Retina (tissue), 1 donor: ENCODE measurements at regions not wholly inside any gene's neighbourhood (a gene's known extent, or its start where the extent isn't known, plus 50 kb on each side); places are given as distances from the start of the nearest gene placed in this dataset.
"Not testable (repeated sequence)": the region's sequence is repeated elsewhere in the genome, so short reads cannot be mapped to it uniquely, and the experiment has no call there.

Source experiments
- DNase-seq: peaks from one replicate; pipeline ENCODE4 v3.0.0-alpha.2; 2016

DNA sequence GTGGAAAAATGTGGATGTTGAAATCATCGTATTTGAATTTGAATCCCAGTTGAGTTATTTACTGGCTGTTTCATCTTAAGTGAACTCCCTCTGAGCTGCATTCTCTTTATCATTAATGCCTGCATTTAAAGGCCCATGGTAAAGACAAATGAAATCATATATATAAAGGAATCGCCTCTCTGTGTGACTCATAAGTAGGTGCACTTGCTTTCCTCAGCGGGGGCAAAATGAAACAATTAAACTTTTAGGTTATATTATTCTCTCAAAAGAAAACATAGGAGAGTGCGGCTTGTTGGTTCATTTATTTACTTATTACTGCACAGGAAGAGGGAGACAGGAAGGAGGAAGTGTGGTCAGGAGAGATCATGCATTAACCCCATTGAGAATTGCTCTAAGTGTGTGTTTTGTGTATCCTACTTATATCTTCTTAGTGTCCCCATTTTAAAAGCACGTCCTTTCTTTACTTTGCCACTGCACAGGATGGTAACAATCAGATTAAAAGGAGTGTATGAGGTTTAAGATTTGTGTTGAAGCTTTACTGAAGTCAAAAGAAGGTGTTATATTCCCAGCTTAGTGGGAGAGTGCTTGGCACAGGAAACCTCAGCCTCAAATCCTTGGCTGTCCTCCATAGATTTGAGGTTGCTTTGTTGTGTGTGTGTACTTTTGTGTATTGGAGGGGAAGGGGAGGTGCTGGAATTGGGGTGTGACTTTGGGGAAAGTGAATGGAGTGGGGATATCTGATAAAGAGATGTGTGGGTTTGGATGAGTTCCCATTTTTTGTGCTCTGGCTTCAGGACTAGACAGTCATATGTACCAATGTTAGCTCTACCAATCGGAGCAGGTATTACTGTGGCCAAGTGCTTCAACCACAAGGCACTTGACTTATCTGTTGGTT is 595.8 kb upstream of the NR2F2 start:
- no peak for DNase-seq

DNA sequence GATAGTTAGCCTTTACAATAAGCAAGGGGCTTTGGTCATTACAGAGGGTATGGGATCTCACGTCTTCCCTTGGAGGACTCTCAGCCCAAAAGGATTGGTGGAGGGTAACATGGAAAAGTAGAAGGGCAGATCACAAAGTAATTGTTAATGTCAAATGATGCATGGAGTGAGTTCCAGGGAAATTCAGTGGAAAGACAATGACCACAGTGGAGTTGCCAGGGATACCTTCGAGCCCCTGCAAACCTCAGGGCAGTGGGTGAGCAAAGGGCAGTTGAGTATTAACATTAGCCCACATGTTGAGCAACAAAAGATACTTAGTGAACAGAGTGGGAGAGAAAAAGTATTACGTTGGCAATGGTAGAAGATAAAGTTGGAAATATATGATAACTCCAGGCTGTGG is 593.4 kb upstream of the NR2F2 start:
- DNase-seq = no peak

DNA sequence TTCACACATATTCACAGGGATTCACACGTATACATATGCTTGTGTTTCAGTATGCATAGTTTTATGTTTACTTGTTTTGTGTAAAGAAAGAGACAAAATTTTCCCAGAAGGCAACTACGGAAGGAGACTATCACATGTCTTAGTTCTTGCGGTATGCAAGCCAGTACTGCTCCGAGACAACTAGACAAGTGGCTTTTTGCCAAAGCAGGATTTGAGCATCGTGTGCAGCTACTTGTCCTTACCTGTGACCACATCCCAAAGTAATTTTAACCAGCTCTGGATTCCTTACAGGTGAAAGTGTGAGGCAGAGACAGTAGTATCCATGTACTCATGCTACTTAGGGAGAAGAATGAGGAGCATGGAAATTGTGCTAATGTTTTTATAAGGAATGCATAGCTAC is 591.4 kb upstream of the NR2F2 start:
- no peak for DNase-seq

DNA sequence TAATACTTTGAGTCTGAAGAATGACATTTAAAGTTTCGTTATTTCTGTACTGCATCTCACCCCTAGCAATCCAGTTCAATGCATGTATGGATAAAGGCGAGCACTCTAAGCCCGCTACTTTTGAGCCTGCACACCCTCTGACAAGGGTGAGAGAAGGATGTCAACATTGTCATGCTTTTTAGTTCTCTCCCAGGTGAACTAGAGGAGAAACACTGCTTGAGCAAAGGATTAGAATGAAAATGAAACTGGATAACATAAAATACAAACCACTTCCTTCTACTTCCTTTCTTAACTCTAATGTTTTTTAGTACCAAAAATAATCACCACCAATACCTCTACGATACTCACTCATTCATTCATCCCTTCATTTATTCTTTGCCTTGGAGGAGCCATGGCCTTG is 588.7 kb upstream of the NR2F2 start:
- no peak for DNase-seq

DNA sequence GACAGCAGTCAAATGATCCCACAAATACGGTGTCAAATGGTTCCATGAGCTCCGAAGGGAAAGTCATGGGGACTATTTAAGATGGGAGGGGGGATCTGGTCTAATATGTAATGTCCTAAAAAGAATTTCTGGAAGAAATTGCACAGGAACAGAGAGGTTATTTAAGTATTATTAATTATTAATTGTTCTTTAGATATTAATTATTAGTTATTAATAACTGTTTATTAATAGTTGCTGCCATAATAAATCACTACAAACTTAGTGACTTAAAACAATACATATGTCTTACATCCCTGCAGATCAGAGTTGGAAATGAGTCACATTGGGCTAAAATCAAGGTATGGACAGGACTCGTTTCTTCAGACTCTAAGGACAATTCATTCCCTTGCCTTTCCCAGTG is 588.2 kb upstream of the NR2F2 start:
- DNase-seq = no peak

DNA sequence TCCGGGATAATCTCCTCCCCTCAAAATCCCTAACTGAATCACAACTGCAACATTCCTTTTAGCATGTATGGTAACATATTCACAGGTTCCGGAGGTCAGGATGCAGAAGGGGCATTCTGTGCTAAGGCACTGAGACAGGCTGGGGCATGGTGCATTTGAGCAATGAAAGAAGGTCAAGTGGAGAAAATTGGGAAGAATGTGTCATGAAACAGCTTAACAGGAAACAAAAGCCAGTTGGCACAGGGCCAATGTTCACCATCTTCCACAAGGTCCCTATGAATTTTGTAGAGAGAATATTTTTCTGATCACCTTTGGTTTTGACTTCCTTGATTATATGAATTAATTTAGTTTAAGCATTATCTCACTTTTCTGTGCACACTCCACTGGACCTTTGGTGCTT is 587.7 kb upstream of the NR2F2 start:
- no peak for DNase-seq

DNA sequence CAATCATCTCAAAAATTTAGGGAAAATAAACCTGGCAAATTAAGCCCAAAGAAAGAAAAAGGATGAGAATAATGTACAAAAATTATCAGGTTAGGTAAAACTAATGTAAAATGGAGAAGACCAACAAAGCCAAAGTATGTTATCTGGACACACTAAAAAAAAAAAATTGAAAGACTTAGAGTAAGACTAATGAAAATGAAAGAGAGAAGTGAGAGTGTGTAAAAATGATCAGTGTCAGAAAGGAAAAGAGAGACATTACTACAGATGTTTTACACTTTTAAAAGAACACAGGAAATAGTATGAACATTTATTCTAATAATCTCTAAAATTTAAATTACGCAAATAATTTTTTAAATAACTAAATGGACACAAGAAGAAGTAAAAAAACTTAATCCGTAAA is 573.3 kb upstream of the NR2F2 start:
- DNase-seq = no peak

DNA sequence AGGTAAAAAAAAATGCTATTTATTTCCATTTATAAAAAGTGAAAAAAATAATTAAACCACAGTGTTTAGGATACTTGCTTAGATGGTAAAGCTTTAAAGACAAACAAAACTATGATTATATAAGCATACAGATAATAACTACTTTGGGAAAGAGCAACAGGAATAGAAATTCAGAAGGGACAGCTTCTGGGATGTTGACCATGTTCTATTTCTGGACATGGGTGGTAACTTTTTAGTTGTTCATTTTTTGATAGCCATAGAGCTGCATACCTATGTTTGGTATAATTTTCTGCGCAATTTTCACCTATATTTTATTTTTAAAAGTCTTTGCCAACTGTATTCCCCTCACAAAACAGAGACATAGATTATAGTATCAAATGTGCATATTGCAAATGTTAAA is 572.0 kb upstream of the NR2F2 start:
- no peak for DNase-seq

DNA sequence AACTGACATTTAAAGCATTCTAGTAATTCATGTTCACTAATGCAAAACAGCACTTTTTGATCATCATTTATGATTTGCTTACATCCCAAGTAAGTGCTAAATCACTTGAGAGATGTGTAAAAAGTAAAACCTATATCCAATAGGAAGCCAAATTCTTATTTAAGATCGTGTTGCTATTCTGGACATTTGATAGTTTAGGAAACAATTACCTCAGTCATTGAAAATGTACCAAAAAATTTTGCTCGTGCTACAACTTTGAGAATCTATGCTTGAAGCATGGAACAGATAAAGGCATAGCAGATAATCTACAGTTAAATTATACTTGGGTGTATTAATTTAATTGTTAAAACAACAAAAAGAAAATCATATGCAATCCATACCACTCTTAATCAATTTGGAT is 571.6 kb upstream of the NR2F2 start:
- no peak for DNase-seq

DNA sequence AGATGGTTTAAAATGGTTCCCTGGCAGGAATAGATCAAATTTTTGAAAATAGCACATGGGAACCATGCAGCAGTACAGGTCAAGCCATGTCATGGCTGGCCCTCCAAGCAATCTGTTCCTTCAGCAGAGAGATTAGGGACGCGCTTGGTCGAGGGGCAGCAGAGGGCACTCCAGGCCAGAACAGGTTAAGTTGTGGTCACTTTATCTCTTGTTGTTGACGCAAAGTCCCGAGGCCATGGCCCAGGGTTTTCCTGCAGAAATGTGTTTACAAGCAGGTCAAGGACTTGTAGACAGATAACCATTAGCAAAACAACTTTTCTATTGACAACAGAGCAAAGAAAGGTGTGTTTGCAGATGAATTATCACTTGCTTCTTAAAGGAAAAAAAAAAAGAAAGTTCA is 570.0 kb upstream of the NR2F2 start:
- peak; percentile 28 for DNase-seq

DNA sequence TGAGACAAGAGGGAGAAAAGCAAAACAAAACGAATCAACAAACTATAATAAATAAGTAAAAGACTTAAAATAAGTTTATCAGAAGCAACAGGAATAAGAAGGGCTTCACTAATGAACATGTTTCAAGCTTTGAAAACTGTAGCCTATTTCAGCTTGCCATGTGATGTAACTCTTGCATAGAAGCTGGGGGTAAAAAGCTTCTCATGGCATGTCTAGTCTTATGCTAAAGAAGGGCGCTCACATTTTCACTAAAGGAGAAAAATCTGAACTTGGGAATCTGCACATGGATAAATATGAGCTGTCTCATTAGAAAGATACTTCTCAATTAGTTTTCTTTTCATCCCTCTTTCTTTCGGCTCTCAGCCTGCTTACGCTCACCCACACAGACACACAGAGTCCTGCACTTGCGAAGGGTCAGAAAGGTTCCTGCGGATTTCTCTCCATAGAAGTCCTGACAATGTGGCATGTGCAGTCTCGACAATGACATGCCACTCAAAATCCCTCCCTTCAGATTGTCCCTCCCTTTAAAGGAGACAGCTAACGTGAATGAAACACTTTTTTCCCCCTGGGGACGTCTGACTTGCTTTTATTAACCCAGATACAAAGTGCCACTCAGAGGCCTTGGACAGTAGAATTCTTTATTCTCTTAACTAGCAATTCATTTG is 568.9 kb upstream of the NR2F2 start:
- DNase-seq = peak; percentile 65

DNA sequence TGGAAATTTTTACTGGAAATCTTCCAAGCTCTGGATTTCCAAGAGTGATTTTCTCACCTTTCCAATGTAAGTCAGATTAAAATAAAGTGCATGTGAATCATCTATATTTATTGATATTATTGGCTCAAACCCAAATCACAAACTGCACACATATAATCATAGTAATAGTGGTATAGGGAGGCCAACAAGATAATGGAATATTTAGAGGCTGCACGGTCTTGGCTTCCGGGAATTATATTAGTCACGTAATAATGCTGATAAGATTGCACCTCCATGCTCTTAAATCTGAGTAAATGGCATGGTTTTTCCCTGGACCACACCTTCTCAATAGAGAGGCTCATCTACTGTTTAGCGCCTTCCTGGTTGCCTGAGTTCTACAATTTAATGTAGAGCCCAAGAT is 567.1 kb upstream of the NR2F2 start:
- DNase-seq = no peak

DNA sequence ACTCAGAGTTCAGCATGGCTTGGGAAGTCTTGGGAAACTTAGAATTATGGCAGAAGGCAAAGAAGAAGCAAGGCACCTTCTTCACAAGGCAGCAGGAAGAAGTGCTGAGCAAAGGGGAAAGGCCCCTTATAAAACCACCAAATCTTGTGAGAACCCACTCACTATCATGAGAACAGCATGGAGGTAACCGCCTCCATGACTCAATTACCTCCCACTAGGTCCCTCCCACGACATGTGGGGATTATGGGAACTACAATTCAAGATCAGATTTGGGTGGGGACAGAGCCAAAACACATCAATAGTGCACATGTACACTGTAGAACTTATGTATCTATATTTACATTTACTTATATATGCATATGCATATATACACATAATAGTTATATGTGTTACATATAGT is 565.3 kb upstream of the NR2F2 start:
- DNase-seq = no peak

DNA sequence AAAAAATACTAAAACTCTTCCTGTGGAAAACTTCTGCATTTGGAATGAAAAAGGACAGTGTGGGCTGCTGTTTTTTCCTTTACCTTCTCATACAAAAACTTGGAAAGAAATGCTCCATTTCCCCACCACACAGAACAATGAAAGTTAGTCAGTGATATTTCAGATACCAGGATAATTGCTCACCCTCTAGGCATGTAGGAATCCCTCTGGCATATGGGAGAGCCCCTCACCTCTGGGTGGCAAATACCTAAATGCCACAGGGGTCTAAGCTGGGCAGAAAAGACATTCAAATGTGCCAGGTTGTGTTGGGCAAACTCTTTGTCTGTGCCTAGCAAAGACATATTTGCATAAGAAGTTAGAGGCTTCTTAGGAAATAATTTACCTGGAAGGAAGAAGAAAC is 560.3 kb upstream of the NR2F2 start:
- DNase-seq = no peak

DNA sequence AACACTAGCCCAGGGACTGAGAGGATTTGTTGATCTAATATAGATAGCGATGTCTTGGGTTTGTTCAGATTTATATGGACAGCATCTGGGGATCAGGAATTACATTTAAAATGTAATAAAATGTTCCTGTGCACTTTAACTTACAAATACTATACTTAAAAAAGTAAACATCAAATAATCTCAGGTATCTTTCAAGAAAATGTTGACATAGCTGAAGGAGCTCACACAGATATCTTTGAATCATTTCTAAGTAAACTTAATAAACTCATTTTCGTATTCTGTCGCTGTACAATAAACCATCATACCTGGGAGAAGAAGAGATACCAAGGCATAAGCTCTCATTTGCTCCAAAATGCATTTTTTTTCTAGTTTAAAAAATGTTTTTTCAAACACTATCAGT is 557.5 kb upstream of the NR2F2 start:
- DNase-seq = no peak

DNA sequence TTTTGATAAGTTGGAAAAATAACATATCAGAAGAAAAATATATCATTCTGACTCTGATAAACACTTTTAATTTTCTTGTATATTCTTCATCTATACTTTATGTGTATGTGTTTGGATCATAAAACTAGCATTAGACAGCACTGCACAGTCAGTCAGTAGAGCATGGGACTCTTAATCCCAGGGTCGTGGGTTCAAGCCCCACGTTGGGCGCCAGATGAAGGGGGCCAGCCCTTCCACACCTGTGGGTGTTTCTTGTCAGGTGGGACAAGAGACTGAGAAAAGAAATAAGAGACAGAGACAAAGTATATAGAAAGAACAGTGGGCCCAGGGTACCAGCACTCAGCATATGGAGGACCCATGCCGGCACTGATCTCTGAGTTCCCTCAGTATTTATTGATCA is 546.0 kb upstream of the NR2F2 start:
- DNase-seq = no peak

DNA sequence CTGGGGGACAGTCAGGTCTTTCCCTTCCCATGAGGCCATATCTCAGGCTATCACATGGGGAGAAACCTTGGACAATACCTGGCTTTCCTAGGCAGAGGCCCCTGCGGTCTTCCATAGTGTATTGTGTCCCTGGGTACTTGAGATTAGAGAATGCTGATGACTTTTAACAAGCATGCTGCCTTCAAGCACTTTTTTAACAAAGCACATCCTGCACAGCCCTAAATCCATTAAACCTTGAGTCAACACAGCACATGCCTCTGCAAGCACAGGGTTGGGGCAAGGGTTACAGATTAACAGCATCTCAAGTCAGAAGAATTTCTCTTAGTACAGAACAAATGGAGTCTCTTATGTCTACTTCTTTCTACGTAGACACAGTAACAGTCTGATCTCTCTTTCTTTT is 545.2 kb upstream of the NR2F2 start:
- DNase-seq = not testable (repeated sequence)

DNA sequence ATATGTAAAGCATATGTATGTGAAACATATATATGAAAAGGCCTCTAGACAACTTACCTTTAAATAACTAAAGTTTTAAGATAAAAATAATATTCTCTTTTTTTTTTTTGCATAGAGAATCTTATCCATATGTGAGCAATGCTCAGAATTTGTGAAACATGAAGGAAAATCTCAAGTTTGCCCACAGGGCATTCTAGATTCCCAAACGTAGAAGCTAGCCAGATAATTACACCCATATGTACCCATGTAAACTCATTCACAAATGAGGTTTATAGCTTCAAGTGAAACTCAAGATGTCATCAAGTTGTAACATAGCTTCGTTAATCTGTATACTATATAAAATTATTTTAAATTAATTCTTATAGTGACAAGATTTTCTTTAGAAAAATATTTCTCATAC is 537.3 kb upstream of the NR2F2 start:
- no peak for DNase-seq

DNA sequence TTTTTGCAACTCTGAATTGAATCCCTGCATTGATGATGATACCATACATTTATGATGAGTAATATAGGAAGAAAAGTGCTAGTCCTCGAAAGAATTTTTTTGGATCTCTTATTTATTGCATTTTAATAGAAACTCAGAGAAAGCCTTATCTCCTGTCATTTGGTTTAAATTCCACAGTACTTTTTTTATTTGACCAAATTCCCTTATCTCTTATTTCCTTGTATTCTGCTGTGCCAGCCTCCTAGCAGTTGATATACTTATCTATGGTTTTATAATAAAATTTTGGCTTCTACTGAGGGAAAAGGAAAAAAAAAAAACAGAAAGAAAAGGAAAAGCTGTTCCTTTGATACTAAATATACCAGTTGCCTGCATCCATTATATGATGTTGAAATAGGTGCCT is 535.1 kb upstream of the NR2F2 start:
- DNase-seq = no peak

DNA sequence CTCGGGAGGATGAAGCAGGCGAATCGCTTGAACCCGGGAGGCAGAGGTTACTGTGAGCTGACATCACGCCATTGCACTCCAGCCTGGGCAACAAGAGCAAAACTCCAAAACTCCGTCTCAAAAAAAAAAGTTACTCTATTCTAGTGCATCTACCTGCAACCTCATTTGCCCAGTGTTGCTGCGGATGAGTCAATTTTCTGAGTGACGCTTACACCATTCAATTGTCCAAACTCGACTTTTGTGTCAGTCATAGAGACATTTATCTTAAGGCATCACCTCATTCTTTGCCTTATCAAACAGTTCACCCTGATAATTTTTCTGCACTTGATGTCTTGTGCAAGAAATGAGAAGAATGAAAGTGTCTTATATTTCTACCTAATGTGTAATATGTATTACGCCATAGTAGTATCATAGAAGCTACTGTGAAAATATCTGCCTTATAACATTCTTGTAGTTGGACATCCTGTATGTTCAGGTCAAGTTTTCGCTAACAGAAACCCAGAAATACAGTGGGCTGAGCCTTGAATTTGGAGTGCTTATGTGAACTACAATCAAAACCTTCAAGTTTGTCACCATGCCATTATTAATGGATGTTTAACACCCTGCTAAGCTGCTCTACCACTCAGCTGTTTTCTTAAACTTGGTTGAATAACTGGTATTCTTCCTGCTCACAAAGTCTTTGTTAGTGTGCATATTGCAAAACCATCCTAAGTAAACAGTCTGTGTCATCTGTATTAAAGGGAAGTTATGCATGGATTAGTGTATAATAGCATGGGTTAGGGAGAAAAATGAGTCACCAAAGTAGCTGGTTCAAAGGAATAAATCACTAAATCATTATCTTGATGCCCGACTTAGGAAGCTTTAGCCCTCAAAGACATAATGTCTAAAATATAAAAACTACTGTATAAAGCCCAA is 531.0 kb upstream of the NR2F2 start:
- DNase-seq = no peak

DNA sequence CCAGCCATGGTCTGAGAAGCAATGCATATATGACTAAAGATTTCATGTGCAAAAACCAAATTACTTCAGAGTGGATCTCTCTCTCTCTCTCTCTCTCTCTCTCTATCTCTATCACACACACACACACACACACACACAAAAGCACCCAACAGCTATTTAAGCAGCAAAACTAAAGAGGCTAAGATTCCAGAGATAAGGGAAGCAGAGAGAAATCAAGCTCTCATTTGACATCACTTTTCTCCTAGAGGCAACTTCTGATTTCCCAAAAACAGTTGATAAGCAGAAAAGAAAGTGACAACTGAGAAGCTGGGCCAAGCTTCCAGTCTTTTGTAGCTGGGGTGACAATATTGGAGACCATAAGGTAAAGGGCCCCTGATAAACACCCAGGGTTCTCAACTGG is 526.0 kb upstream of the NR2F2 start:
- no peak for DNase-seq

DNA sequence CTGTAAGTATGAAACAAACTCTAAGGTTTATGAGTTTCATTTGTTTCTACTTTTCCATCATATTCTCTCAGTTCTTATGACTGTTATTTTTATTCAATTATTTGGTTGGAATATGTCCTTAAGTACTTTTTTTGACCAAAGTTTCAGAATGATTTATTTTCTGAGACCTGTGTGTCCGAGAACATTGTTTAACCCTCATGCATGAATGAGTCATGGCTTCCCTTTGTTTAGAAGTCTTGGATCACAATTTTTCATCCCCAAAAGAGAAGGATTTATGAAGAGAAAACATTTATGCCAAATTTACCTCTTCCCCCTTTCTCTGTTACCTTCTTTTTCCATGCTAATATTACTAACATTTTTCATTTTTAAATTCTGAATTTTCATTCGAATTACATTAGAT is 518.0 kb upstream of the NR2F2 start:
- DNase-seq = no peak

DNA sequence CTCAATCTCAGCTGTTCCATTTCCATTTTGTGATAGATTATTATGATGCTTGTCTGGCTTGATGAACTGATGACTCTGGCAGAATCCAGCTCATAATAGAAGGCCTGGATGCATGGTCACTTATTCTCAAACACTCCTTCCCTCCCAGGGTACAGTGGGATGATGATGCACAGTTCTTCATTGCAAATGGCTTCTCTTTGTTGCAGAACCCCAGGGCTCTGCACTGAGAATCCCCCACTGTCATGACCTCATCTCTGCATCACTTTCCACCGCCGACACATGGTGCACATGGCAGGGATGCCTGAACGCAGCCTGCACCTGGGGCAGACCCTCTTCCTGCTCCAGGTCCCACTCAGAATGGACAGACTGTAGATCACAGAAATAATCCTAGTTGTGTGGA is 515.6 kb upstream of the NR2F2 start:
- no peak for DNase-seq

DNA sequence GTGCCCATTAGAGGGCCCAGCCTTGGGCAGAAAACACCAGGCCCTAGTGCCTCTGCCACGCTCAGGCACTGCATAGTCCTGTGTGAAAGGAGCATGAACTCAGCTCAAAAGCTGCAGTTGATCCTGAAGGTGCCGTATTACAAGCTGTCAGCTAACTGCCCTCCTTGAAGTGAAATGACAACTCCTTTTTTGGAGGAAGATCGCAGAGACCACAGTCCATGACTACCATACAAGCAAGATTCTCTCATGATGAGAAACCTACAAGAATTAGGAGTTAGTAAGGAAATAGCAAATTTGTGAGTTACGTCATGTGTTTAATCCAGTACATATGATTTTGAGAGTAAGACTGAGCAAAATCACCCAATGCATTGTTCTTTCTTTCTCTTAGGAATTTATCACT is 513.9 kb upstream of the NR2F2 start:
- DNase-seq = no peak
